ENCODE measurements at regions not wholly inside any gene's neighbourhood (a gene's known extent, or its start where the extent isn't known, plus 50 kb on each side); places are given as distances from the start of the nearest gene placed in this dataset.

- Histone ChIP-seq H2BK20ac (ENCODE audit: low read length) (no peak overlapping the region), H3K4ac (replicated peaks; ENCODE audit: insufficient read length, low read depth, low read length) (no peak overlapping the region), H3K23ac (ENCODE audit: insufficient read length) (no peak overlapping the region), H4K91ac (replicated peaks; ENCODE audit: insufficient read length, low read length) (no peak overlapping the region), H2BK15ac (ENCODE audit: low read length) (no peak overlapping the region), H3K4me3 (ENCODE audit: extremely low read depth in 1 of 4, insufficient read depth in 2 of 4, low read depth in 3 of 4, low read length in 4 of 4) (no peak overlapping the region), H4K5ac (ENCODE audit: insufficient read length, low read depth, low read length) (no peak overlapping the region), H4K20me1 (replicated peaks in 1 of 2; ENCODE audit: control insufficient read depth in 1 of 2, insufficient read depth in 2 of 2, low read length in 2 of 2) (no peaks in the 10 kb centered on the region), H2BK120ac (replicated peaks; ENCODE audit: low read depth, low read length) (no peak overlapping the region), H3K79me2 (ENCODE audit: control insufficient read depth in 1 of 2, insufficient read depth in 2 of 2, low read length in 2 of 2) (no peaks in the 10 kb centered on the region), H3K9ac (replicated peaks in 1 of 4; ENCODE audit: extremely low read depth in 1 of 4, low read depth in 3 of 4, low read length in 3 of 4) (no peak overlapping the region), H3K4me1 (replicated peaks in 1 of 4; ENCODE audit: control insufficient read depth in 3 of 4, insufficient read depth in 4 of 4, low read length in 3 of 4) (no peaks in the 10 kb centered on the region), H2AFZ (ENCODE audit: low read length) (no peak overlapping the region), H2AK5ac (ENCODE audit: low read depth, low read length) (no peak overlapping the region), H4K8ac (ENCODE audit: extremely low read depth, insufficient read depth, low read length) (no peak overlapping the region), H3K36me3 (ENCODE audit: control insufficient read depth in 2 of 4, insufficient read depth in 4 of 4, low read length in 3 of 4) (no peaks in the 10 kb centered on the region; a peak in 1 of 8 replicates), H2BK12ac (ENCODE audit: low read depth, low read length) (no peak overlapping the region), H3K27ac (ENCODE audit: low read depth, low read length) (no peak overlapping the region), H2BK5ac (ENCODE audit: low read depth, low read length) (no peak overlapping the region), H3K18ac (ENCODE audit: extremely low read depth, low read length) (no peak overlapping the region), H3K4me2 (ENCODE audit: insufficient read depth in 1 of 2, low read depth in 2 of 2, low read length in 2 of 2) (no peak overlapping the region), H3K23me2 (ENCODE audit: low read depth, low read length) (peaks cover 2% of the 10 kb centered on the region; the same call in 1 of the 2 replicates), H3K79me1 (ENCODE audit: low read depth, low read length) (no peaks in the 10 kb centered on the region), H3K14ac (ENCODE audit: insufficient read length) (no peak overlapping the region), H3K27me3 (replicated peaks in 1 of 4; ENCODE audit: control insufficient read depth in 3 of 4, extremely low read depth in 1 of 4, insufficient read depth in 3 of 4, low read length in 3 of 4) (no peaks in the 10 kb centered on the region), H3K56ac (replicated peaks; ENCODE audit: insufficient read length, low read depth, low read length) (no peak overlapping the region), H3K9me3 (ENCODE audit: insufficient read depth in 2 of 2, low read depth in 1 of 2, low read length in 1 of 2) (peaks cover 17 to 23% of the 10 kb centered on the region in 2 experiments)
- WGBS, 2 experiments (ENCODE audit: extremely low coverage in 1 of 2, insufficient coverage in 1 of 2, insufficient read length in 1 of 2, insufficient replicate concordance in 2 of 2, low coverage in 1 of 2, low lambda C conversion rate in 2 of 2, missing lambda C conversion rate in 1 of 2) = 90% methylated on average over 27 of the region's 31 CpGs; no CpG with 5 or more reads in 1 of the 2 experiments
- ChIA-PET CTCF (ENCODE audit: partially characterized antibody) (interaction anchor here (1.2 kb wide), 1 partner anchor 12 kb away, joined by 3 read pairs; no protein-coding TSS in a partner anchor), POLR2A (ENCODE audit: partially characterized antibody) (no interaction called here)
- DNase-seq (ENCODE audit: low read depth in 1 of 2, low spot score in 2 of 2) = no peak
- FAIRE-seq = no peak
- TF ChIP-seq NRF1 (IDR thresholded peaks at IDR 0.05; ENCODE audit: low read depth, low read length) = no peak
- no peak for TF ChIP-seq ZNF274 (IDR thresholded peaks at IDR 0.05; ENCODE audit: borderline replicate concordance, extremely low read depth, low read length)
- no peak for TF ChIP-seq KDM1A (IDR thresholded peaks at IDR 0.05; ENCODE audit: borderline replicate concordance, low read length)
- no peak for TF ChIP-seq KDM5A (IDR thresholded peaks at IDR 0.05; ENCODE audit: low read length)
- no peak for TF ChIP-seq KDM4A (IDR thresholded peaks at IDR 0.05; ENCODE audit: low read depth, low read length, severe bottlenecking)
- no peak for TF ChIP-seq SRF (IDR thresholded peaks at IDR 0.05; ENCODE audit: low read depth, low read length)
- TF ChIP-seq EZH2 (IDR thresholded peaks at IDR 0.05; ENCODE audit: low read depth, low read length, severe bottlenecking) = no peak
- no peak for TF ChIP-seq MAFK (IDR thresholded peaks at IDR 0.05; ENCODE audit: low read depth, low read length)
- no peak for TF ChIP-seq CEBPB (IDR thresholded peaks at IDR 0.05; ENCODE audit: low read depth, low read length)
- no peak for TF ChIP-seq SIX5 (IDR thresholded peaks at IDR 0.05; ENCODE audit: low read depth, low read length)
- TF ChIP-seq TAF1 (IDR thresholded peaks at IDR 0.05; ENCODE audit: low read depth, low read length) = no peak
- no peak for TF ChIP-seq GABPA (IDR thresholded peaks at IDR 0.05; ENCODE audit: borderline replicate concordance, insufficient read depth, low read length)
- TF ChIP-seq EP300 (IDR thresholded peaks at IDR 0.05; ENCODE audit: borderline replicate concordance in 1 of 2, low read depth in 2 of 2, low read length in 2 of 2) = no peak
- no peak for TF ChIP-seq SP2 (IDR thresholded peaks at IDR 0.05; ENCODE audit: low read length)
- TF ChIP-seq HDAC2 (IDR thresholded peaks at IDR 0.05; ENCODE audit: borderline replicate concordance in 1 of 2, low read depth in 2 of 2, low read length in 2 of 2) = no peak
Observed at GRCh38 chr2:117071556-117072102, 742.9 kb upstream of the DDX18 start.
